ACHN (cell line): ENCODE measurements at regions not wholly inside any gene's neighbourhood (a gene's known extent, or its start where the extent isn't known, plus 50 kb on each side); places are given as distances from the start of the nearest gene placed in this dataset.
"Not testable (repeated sequence)": the region's sequence is repeated elsewhere in the genome, so short reads cannot be mapped to it uniquely, and the experiment has no call there.

Experiments
- DNase-seq: peaks from one replicate; pipeline ENCODE4 v3.0.0-alpha.2; 2015
- in situ Hi-C: cut with HindIII; loops from 2 replicates; pipeline ENCODE4 v1.10.0; 2017; ENCODE audit warnings: low sequenced_read_pairs, low pct_ligation_motif_present, low pct_unique_long_range_greater_than_20kb

DNA sequence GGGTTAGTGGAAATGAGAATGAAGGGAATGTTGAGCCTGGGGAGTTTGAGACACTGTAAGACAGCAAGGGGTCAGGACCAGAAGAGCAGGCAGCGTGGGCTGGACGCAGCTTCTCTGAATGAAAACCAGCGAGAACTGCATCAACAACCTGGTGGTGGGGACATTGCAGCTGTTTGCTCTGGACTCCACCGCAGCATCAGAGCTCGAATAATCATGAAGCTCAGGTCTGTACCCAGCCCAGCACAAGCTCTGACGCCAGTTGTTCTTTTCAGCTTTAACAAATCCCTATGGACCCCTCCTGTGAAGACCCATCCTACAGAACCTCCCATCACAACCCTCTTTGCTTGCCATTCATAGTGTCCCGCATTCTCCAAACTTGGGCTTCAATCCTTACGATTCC, 106.8 kb upstream of the PNPLA4 start:
- DNase-seq, result no peak
- in situ Hi-C loops, result no loop called here

DNA sequence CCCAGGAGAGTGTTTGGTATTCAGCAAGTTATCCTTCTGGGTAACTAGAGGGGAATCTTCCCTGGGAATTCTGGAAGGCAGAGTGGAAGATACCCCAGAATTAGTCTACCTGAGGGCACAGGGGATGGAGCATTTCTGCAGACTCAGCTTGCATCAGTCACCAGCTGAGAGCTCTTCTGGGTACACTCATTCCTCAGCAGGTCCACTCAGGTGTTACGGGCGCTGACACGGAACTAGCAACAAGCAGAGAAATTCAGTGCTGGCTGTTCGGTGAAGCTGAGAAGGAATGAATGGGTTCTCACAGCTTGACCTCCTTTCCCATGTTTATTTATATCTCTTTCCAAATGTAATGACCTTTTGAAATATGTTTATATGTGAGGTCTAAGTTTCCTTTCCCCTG, 106.0 kb upstream of the PNPLA4 start:
- DNase-seq, result peak; percentile 3
- in situ Hi-C loops, result no loop called here

DNA sequence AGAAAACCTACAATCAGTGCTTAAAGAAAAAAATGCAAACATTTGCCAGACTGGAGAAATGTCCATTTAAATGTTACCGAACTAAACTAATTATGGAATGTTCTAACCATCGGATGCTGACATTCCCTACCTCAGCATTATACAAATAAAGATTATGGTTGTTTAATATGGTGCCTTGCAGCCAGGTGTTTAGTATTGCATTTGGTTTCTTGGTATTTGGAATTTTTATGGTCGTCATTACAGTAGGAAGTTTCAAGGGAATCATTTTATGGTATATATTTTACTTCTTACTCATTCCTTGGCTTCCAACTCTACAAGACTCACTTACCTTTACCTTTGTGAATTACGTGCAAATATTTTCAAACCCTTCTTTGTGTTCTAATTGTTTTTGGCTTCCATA, 103.1 kb upstream of the PNPLA4 start:
- DNase-seq, result no peak
- in situ Hi-C loops, result no loop called here

DNA sequence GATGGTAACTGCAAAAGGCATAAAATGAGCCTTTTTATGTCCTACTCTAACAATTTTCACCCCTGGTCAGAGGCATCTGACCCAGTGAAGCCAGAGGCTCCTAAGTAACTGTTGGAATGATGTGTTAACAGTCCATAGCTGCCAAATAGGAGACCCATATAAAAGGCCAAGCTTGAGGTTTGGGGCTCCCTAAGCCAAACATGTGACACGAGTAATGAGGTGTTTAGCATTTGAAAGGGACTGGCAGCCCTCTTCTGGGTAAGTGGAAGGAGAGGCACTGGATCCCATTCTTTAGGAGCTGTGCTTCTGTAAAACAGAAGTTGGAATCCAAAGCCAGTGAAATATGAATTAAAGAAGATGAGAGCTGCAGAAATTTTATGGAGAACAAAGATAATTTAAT, 100.6 kb upstream of the PNPLA4 start:
- no peak for DNase-seq
- in situ Hi-C loops, result no loop called here

DNA sequence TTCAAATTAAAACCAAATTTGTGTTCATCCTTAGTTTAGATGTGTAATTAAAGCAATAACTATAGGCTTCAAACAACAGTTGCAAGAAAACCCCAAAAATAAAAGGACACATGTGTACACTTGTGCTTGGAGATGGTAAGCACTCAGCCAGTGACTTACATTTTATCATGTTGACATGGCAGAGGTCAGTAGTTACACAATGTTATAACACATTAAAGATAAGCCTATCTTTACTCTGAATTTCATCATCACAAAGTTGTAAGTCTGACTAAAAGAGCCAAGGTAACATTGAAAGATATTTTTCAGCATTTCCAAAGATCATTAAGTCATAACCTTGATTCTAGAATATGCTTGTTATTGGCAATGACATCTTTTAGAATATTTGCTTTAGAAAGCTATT, 98.5 kb upstream of the PNPLA4 start:
- in situ Hi-C loops, result no loop called here

DNA sequence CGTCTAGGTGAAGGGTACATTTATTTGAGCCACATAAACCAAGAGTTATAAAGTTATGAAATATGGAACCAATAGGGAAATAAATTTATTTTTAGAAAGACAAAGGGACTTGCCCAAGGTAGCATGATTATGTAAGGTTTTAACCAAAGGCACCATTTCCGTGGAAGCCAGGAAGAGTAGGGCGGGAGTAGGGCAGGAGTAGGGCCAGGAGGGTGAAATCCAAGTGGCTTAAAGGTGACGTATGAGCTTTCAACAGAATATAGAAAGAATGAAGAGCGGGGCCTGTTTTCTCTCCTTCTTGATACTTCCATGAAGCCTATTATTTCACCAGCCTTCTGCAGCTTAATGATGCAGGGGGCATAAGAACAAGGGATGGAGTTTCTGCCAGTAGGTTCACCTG, 91.7 kb upstream of the PNPLA4 start:
- DNase-seq, result no peak
- in situ Hi-C loops, result no loop called here

More for the DNA sequence above, 98.5 kb upstream of the PNPLA4 start:
- DNase-seq, result no peak

DNA sequence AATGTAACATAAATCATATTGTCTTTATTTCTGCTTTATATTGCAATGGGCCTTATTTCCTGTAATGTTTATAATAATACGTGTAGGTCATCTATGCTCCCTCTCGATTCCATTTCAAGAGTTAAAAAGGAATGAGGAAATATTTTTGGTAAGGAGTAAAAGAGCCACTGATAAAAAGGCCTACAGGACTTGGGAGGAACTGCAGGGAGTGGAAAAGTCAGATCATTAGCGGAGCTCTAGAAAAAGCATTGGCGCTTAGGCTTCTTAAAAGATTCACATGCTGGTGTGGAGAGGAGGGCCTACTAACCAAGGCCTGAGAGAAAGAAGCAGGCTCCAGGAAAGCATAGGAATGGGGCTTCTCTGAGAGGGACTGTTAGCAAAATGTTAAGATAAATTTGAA, 82.9 kb upstream of the PNPLA4 start:
- DNase-seq, result no peak
- in situ Hi-C loops, result no loop called here

DNA sequence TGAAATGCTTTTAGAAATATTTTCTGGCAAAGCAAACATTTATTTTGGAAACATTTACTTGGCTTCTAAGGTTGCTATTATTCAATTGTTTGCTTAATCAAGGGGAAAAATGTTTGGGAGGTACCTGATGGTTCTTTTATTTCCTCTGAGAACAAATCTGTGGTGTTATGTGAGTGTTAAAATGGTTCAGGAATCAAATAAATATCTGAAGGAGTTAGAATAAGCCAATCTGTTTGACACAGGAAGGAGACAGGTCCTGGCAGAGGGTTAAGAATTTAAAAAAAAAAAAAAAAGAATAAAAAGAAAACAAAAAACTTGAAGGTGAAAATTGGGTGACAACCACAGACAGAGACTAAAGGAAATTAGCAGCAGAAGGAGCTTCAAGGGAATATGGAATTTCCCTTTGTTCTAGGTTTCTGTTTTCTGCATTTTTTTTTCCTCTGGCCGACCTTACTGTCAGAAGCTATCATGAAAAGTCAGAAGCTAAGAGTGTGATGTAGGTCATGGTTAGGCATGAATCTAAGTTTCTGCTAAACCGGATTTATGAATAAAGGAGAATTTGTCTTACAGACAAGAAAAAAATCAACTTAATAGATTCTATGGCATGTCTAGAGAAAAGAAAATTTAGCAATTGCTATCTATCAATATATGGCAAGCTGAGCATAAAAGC, 78.6 kb upstream of the PNPLA4 start:
- DNase-seq, result no peak
- in situ Hi-C loops, result no loop called here

DNA sequence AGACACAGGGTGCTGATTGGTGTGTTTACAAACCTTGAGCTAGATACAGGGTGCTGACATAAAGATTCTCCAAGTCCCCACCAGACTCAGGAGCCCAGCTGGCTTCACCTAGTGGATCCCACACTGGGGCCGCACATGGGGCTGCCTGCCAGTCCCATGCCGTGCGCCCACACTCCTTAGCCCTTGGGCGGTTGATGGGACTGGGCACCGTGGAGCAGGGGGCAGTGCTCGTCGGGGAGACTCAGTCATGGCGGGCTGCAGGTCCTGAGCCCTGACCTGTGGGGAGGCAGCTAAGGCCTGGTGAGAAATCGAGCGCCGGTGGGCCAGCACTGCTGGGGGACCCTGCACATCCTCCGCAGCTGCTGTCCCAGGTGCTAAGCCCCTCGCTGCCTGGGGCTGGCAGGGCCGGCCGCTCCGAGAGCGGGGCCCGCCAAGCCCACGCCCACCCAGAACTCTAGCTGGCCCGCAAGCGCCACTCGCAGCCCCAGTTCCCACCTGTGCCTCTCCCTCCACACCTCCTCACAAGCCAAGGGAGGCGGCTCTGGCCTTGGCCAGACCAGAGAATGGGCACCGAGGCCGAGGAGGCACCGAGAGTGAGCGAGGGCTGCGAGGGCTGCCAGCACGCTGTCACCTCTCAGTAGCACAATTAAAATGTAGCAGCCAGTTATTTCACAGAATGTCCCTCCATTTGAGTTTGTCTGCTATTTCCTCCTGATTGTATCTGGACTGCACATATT, 76.1 kb upstream of the PNPLA4 start:
- in situ Hi-C loops, result no loop called here
- DNase-seq, result no peak

DNA sequence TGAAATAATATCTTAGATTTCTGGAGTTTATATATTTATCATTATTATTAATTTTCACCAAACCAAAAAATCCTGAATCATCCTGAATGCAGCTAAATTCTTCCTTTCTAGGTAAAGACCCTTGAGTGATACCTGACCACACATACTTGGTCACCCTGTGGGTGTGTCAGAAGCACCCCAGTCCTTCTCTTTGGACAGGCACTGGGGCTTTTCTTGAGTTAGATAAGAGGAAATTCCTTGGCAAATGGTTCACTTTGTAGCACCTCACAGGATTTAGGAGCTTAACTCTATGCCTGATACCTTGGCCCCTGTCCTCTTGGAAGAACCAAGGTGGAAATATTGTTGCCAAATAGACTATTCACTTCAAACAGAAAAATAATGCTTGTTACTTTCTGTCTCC, 69.6 kb upstream of the PNPLA4 start:
- DNase-seq, result no peak
- in situ Hi-C loops, result no loop called here

DNA sequence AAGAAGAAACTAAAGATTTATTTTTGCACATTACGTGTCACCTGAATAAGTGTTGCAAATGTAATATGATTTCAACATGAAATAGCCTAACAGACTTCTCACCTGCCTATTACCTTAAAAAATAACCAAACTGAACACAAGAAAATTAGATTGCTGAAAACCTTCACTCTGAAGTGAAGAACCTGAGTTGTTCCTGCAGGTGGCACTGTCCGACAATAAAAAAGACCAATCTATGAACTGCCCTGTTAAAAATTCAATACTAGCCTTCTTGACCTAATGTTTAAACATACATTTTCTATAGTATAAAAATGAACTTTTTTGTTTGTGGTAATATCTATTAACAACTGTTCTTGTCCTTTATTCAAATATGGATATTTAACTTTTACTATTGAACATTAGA, 69.2 kb upstream of the PNPLA4 start:
- DNase-seq, result peak; percentile 27
- in situ Hi-C loops, result no loop called here

DNA sequence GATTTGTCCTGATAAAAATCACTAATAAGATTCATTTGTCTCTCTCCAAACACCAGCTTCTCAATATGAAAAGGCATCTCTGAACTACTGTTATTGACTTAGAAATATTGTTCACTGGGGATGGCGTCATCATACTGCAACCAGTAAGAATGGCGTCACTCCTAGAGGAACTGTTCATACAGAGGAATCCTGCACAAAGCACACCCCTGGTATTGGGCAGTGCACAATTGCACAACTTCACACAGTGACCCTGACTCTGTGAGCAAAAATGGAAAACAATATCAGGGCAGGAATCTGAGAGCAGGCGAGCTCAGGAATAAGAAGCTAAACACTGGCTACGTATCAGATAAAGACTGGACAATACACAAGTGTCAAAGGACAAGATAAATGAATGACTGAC, 66.7 kb upstream of the PNPLA4 start:
- in situ Hi-C loops, result no loop called here
- no peak for DNase-seq

DNA sequence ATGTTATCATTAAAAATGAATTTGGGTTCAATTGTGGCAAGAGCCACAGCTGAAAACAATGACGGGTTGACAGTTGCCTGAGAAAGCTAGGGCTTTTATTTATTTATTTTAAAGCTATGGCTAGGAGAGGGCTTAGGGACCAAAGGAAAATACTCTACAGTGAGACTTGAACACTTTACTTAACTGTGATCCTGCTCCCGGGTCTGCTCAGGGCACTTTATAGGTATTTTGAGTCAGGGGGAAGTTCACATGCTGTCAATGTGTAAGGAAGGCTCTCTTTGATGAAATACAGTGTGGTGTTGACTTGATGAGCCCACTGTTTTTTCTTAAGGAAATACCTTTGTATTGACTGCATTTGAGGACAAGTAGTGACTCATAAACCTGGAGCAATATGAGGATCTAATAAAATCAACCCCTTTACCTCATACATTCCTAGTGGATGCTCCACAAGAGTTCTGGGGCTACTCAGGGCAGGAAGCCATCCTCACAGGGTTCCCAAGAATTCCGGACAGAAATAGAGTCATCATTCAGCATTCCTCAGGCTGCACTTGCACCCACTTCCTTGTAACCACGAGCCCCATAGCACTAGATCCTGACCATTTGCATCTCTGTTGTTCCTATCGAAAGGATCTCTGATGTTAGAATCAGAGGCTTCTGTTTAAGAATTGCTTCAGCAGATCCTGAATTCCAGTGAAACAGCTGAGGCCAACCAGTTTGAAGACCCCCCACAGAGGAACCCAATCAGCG, 61.0 kb upstream of the PNPLA4 start:
- DNase-seq, result peak; percentile 2
- in situ Hi-C loops, result not testable (repeated sequence)

DNA sequence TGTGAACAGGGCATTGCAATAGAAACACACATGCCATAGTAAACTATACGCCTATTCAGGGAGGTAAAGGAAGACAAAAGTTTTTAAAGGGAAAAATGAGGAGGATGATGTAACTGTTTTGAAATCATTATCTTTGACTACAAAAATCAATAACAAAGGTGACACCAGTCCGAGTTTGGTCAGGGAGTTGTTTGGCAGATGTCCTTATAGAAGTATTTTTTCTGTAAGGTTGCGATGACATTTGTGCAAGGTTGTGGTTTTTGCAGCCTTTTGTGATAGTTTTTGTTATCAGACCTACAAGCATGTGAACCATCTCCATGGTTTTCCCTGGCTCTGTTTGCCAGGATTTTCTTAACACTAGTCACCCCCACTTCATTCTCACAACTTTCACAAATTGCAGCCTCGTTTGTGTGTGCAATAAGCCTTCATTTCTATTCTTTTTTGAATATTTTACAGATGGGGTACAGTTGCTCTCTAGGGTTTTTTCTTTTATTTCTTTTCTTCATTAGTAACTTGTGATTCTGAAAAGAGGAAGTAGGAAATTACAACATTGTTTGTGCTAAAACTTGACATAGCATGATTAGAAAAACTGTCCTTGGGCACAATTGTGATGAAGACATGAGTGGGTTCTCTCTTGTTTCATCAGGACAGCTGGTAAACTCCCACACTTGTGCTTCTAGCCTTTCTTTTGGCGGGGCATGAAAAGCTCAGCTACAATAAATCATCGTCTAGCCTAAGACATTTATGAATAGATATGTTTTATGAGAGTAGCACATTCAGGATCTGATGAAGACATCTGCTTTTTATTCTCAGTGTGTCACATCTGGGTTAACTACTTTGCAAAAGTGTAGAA, 60.2 kb upstream of the PNPLA4 start:
- no peak for DNase-seq
- in situ Hi-C loops, result no loop called here

DNA sequence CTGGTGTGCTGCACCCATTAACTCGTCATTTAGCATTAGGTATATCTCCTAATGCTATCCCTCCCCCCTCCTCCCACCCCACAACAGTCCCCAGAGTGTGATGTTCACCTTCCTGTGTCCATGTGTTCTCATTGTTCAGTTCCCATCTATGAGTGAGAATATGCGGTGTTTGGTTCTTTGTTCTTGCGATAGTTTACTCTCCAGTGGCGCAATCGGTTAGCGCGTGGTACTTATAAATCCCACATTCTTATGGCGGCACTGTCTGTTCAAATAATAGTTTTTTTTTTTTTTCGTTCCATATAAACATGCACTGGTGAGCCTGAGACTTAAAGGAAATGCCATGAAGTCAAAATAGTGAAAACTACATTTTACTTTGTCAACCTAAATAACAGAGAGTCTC, 59.5 kb upstream of the PNPLA4 start:
- in situ Hi-C loops, DNase-seq: not testable (repeated sequence)

DNA sequence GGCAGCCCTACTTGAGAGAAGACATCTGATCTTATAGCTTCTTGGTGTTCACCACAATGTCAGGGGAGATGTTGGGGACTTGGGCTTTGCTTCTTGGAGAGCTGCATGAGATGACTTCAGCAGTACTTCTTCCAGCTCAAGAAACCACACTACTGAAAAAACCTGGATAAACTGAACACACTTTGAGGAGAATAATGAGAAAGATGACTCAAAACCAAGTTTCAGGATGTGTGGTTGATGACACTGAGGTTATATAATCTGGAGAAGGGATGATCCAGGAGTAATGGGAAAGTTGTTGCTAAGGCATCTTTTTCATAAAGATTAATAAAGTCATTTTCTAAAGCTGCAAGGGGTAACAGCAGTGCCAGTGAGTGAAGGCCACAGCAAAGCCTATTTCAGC, 58.4 kb upstream of the PNPLA4 start:
- in situ Hi-C loops, result no loop called here
- DNase-seq, result no peak

DNA sequence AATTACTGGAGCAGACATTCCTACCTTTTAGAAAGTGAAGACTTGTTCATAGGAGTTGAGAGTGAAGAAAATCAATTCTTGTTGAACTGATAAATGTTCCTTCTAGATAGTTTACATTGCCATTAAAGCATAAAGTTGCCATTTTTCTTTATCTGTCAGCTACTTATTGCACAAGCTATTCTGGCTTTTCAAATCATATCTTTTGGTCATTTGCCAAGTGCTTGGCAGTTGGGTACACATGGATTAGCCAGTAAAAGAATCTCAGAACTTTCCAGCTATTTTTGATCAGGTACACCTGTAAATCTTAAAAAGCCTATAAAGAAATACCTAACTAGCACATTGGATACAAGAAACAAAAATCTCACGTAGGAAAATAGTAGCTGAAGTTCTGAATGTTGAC, 56.4 kb upstream of the PNPLA4 start:
- in situ Hi-C loops, result no loop called here
- DNase-seq, result no peak
